Right lobe of liver (tissue), 4 donors: ENCODE measurements at regions not wholly inside any gene's neighbourhood (a gene's known extent, or its start where the extent isn't known, plus 50 kb on each side); places are given as distances from the start of the nearest gene placed in this dataset.

ENCODE experiments used
- POLR2A ChIP-seq: fragments of 450-650 bp; IDR thresholded peaks from one replicate; pipeline ENCODE4 v1.6.1; 2017; ENCODE audit warnings: antibody characterized with exemption, mild to moderate bottlenecking
- TF ChIP-seq, protein P1 (sequence below), 4 donors: fragments of 200-600 bp in 3 of 4; fragments of 450-650 bp in 1 of 4; IDR thresholded peaks; one replicate each; pipeline versions ENCODE4 v1.5.1 to v1.8.0; 2016 to 2022; ENCODE audit warnings: antibody characterized with exemption in 4 of 4, mild to moderate bottlenecking in 2 of 4
- donor health status: DM: no; HTN: no; CAD: no.
- donor health status: DM: no; HTN: no; CAD: no.
- donor health status: DM: no; HTN: yes; CAD: no.

DNA sequence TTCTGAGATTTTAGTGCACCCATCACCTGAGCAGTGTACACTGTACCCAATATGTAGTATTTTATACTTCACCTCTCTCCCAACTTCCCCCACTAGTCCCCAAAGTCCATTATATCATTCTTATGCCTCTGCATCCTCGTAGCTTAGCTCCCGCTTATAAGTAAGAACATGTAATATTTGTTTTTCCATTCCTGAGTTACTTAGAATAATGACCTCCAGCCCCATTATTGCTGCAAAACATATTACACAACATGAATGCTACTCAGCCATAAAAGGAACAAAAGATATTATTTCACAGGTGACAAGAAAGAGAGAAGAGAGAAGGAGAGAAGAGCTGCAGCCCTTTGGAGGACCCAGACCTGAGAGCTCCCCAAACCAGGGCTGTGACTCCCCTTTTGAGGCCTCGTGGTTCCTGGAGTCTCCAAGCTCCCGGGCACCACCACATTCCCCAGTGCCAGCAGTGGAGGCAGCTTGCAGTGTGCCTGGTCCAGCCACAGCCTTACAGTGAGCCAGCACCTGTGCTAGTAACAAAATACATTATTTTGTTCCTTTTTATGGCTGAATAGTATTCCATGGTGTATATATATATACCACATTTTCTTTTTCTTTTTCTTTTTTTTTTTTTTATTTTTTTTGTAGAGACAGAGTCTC, 194.5 kb upstream of the DAB2 start:
- no peak for TF ChIP-seq POLR2A
- TF ChIP-seq, protein P1, sequence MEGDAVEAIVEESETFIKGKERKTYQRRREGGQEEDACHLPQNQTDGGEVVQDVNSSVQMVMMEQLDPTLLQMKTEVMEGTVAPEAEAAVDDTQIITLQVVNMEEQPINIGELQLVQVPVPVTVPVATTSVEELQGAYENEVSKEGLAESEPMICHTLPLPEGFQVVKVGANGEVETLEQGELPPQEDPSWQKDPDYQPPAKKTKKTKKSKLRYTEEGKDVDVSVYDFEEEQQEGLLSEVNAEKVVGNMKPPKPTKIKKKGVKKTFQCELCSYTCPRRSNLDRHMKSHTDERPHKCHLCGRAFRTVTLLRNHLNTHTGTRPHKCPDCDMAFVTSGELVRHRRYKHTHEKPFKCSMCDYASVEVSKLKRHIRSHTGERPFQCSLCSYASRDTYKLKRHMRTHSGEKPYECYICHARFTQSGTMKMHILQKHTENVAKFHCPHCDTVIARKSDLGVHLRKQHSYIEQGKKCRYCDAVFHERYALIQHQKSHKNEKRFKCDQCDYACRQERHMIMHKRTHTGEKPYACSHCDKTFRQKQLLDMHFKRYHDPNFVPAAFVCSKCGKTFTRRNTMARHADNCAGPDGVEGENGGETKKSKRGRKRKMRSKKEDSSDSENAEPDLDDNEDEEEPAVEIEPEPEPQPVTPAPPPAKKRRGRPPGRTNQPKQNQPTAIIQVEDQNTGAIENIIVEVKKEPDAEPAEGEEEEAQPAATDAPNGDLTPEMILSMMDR (IDR thresholded peaks at IDR 0.05) = no peak
